SK-N-SH treated with all-trans-retinoic acid at 6 μM for 48 hours (cell line): ENCODE measurements at regions not wholly inside any gene's neighbourhood (a gene's known extent, or its start where the extent isn't known, plus 50 kb on each side); places are given as distances from the start of the nearest gene placed in this dataset.

ENCODE experiments used
- ATAC-seq: fragments of 200-7000 bp; cut with Tn5 transposase; 3 replicates; pipeline ENCODE4 v1.9.1; 2020; ENCODE audit warnings: mild to moderate bottlenecking, moderate library complexity
- ARNTL ChIP-seq: fragments of 450-650 bp; formaldehyde crosslinking; IDR thresholded peaks from 2 replicates; pipeline ENCODE4 v1.5.0; 2020; ENCODE audit warnings: low read depth, mild to moderate bottlenecking, moderate library complexity, borderline replicate concordance
- BACH2 ChIP-seq: fragments of 250-450 bp; sonication (Bioruptor Pico); IDR thresholded peaks from 2 replicates; pipeline ENCODE4 v1.9.0; 2021; ENCODE audit warnings: mild to moderate bottlenecking, borderline replicate concordance
- CSDC2 ChIP-seq: fragments of 250-450 bp; sonication (Bioruptor Pico); IDR thresholded peaks from 2 replicates; pipeline ENCODE4 v1.5.0; 2020; ENCODE audit warnings: mild to moderate bottlenecking, moderate library complexity
- ESRRG ChIP-seq: fragments of 250-450 bp; sonication (Bioruptor Pico); IDR thresholded peaks from 2 replicates; pipeline ENCODE4 v1.6.1; 2021; ENCODE audit warnings: mild to moderate bottlenecking
- GLIS3 ChIP-seq: fragments of 250-450 bp; sonication (Bioruptor Pico); IDR thresholded peaks from 2 replicates; pipeline ENCODE4 v1.5.0; 2020; ENCODE audit warnings: mild to moderate bottlenecking, moderate library complexity
- OSR1 ChIP-seq: fragments of 250-450 bp; sonication (Bioruptor Pico); IDR thresholded peaks from 2 replicates; pipeline ENCODE4 v1.8.0; 2022; ENCODE audit warnings: moderate library complexity, mild to moderate bottlenecking, inconsistent platforms
- PPARA ChIP-seq: fragments of 250-450 bp; sonication (Bioruptor Pico); IDR thresholded peaks from 2 replicates; pipeline ENCODE4 v1.5.0; 2020; ENCODE audit warnings: mild to moderate bottlenecking, borderline replicate concordance
- TCF4 ChIP-seq: fragments of 250-450 bp; sonication (Bioruptor Pico); IDR thresholded peaks from 2 replicates; pipeline ENCODE4 v1.8.0; 2021; ENCODE audit warnings: mild to moderate bottlenecking, moderate library complexity, borderline replicate concordance
- TOX ChIP-seq: fragments of 250-450 bp; sonication (Bioruptor Pico); IDR thresholded peaks from 2 replicates; pipeline ENCODE4 v1.8.0; 2021; ENCODE audit warnings: mild to moderate bottlenecking, moderate library complexity, borderline replicate concordance
- ZFP3 ChIP-seq: fragments of 250-450 bp; sonication (Bioruptor Pico); IDR thresholded peaks from 2 replicates; pipeline ENCODE4 v1.5.0; 2020; ENCODE audit warnings: mild to moderate bottlenecking, moderate library complexity
- ZFP30 ChIP-seq: fragments of 450-650 bp; formaldehyde crosslinking; IDR thresholded peaks from 2 replicates; pipeline ENCODE4 v1.5.0; 2022; ENCODE audit warnings: mild to moderate bottlenecking, moderate library complexity
- ZNF565 ChIP-seq: fragments of 450-650 bp; formaldehyde crosslinking; conservative IDR thresholded peaks from 2 replicates; pipeline ENCODE4 v1.5.0; 2020; ENCODE audit warnings: low read depth, mild to moderate bottlenecking, moderate library complexity
- ZNF70 ChIP-seq: fragments of 450-650 bp; formaldehyde crosslinking; IDR thresholded peaks from 2 replicates; pipeline ENCODE4 v1.5.0; 2020; ENCODE audit warnings: mild to moderate bottlenecking, moderate library complexity
- TF ChIP-seq, protein P1 (sequence below): fragments of 250-450 bp; sonication (Bioruptor Pico); IDR thresholded peaks from 2 replicates; pipeline ENCODE4 v1.8.0; 2020; ENCODE audit warnings: mild to moderate bottlenecking, moderate library complexity, borderline replicate concordance
- TF ChIP-seq, protein P2 (sequence below): fragments of 250-450 bp; sonication (Bioruptor Pico); IDR thresholded peaks from 2 replicates; pipeline ENCODE4 v1.5.1; 2020; ENCODE audit warnings: low read depth, mild to moderate bottlenecking, moderate library complexity

DNA sequence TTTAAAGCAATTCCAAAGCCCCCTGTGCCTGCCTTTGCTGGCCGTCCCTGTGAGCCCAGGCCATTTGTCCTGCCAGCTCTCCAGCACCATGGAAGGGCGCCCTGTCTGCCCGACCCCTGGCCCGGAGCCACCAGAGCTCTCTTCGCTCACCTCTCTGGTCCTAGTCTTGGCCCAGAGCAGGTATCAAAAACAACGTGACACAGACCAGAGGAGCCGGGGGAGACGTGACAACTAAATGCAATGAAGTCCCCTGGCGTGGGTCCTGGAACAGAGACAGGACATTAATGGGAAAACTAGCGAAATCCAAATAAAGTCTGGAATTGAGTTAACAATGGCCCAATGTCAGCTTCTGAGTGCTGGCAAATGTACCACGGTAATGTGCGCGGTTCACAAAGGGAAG lies 83.2 kb upstream of the DIO3 start (continued):
- TF ChIP-seq, protein P1, sequence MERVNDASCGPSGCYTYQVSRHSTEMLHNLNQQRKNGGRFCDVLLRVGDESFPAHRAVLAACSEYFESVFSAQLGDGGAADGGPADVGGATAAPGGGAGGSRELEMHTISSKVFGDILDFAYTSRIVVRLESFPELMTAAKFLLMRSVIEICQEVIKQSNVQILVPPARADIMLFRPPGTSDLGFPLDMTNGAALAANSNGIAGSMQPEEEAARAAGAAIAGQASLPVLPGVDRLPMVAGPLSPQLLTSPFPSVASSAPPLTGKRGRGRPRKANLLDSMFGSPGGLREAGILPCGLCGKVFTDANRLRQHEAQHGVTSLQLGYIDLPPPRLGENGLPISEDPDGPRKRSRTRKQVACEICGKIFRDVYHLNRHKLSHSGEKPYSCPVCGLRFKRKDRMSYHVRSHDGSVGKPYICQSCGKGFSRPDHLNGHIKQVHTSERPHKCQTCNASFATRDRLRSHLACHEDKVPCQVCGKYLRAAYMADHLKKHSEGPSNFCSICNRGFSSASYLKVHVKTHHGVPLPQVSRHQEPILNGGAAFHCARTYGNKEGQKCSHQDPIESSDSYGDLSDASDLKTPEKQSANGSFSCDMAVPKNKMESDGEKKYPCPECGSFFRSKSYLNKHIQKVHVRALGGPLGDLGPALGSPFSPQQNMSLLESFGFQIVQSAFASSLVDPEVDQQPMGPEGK = no peak
- TF ChIP-seq ARNTL (no peak), ZFP30 (CRISPR knock-in tag) (no peak), OSR1 (CRISPR knock-in tag) (no peak), TCF4 (CRISPR knock-in tag) (no peak), ZFP3 (CRISPR knock-in tag) (no peak)
- TF ChIP-seq, protein P2, sequence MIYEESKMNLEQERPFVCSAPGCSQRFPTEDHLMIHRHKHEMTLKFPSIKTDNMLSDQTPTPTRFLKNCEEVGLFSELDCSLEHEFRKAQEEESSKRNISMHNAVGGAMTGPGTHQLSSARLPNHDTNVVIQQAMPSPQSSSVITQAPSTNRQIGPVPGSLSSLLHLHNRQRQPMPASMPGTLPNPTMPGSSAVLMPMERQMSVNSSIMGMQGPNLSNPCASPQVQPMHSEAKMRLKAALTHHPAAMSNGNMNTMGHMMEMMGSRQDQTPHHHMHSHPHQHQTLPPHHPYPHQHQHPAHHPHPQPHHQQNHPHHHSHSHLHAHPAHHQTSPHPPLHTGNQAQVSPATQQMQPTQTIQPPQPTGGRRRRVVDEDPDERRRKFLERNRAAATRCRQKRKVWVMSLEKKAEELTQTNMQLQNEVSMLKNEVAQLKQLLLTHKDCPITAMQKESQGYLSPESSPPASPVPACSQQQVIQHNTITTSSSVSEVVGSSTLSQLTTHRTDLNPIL (CRISPR knock-in tag) = no peak

DNA sequence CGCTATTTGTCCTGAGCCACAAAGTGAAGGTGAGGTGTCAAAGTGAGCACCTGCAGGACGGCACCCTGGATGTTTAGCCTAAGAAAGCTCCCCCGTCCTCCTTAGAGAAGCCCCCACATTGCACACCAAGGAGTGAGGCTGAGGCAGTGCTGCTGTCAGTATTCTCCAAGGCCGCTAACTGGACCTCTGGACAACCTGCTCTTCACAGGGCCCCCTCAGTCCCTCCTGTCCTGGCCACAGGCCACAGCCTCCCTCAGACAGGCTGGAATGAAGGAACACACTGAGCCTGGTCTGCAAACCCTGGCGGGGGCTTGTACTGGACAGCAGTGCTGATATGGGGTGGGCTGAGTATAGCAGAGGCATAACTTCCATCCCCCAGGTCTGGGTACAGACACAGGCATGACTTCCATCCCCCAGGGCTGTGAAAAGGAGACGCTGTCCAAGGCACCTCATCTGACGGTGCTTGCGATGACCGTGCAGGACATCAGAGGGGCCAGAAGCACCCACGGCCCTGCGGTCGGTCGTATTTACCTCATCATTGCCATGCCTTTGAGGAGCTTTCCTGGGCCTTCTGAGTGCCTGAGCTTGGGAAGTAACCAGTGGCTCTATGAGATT lies 82.4 kb upstream of the DIO3 start:
- ATAC-seq = no peak
- TF ChIP-seq ESRRG (CRISPR knock-in tag) (no peak), ZFP30 (CRISPR knock-in tag) (no peak), OSR1 (CRISPR knock-in tag) (no peak), TOX (CRISPR knock-in tag) (no peak), GLIS3 (CRISPR knock-in tag) (no peak)
- TF ChIP-seq, protein P1 = no peak

DNA sequence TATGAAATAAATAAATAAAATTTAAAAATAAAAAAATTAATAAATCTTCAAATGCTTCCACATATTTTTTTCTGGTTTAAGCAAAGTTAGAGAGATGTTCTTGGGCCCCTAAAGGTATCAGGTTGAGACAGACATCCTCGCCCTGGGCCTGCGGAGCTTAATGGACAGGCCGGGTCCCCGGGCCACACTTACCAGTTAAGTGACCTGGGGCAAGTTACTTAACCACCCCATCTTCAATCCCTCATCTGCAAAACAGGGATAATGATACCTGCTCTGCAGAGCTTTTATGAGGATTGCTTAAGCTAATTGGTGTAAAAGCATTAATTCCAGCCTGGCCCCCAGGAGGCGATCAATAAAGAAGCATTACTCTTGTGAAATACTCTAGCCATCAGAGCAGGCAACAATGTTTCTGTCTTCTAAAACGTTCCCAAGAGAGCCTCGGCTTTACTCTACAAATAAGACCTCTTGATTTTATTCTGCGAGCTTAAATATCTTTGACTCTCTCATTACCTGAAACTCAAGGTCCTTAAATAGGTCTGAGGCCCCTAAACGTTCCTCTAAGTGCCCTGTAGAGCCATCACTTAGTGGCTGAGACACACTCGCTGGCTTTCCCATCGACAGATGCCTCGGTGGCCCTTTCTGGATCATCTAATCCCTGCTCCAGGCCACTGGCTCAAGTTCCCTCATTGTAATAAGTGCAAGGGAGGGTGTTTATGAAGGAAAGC lies 81.1 kb upstream of the DIO3 start:
- no peak for ATAC-seq

DNA sequence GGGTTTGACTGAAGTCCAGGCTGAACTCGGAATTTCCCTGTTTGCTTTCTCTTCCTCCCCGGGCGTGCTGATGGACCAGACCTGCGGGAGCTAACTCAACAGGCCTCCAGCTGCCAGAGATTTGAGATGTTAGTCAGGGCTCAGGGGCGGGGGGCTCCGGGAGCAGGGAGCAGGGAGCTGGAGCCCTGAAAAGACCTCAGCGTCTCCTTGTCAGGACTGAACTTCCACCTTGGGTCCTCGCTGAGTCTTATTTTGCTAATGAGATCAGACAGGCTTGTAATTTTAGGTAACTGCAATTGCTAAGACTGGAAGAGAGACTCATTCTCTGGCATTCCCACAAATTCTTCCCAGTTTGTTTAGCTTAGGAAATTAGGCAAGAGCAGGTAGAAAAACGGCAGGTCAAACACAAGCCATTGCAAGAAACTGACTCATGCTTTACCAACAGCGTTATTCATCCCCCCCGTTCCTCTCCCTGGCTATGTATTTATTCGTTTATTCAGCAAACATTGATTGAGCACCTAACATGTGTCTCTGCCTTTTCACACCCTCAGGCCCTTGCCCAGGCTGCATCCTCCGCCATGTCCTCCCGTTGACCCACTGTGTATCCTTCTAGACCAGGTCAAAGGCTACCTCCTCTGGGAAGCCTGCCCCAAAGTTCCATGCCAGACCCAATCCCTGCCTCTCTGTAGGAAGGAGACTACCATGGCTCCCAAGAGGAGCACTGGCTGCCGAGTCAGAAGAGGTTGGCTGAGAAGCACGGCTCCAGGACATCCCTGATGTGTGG lies 80.4 kb upstream of the DIO3 start:
- no peak for TF ChIP-seq BACH2 (CRISPR knock-in tag)
- no peak for TF ChIP-seq PPARA (CRISPR knock-in tag)
- ATAC-seq = no peak

More for the DNA sequence above, 81.1 kb upstream of the DIO3 start:
- no peak for TF ChIP-seq ZNF565 (CRISPR knock-in tag)
- no peak for TF ChIP-seq GLIS3 (CRISPR knock-in tag)
- no peak for TF ChIP-seq CSDC2 (CRISPR knock-in tag)
- TF ChIP-seq ESRRG (CRISPR knock-in tag) = no peak
- TF ChIP-seq ZNF70 (CRISPR knock-in tag) = no peak
- TF ChIP-seq, protein P1 = no peak

DNA sequence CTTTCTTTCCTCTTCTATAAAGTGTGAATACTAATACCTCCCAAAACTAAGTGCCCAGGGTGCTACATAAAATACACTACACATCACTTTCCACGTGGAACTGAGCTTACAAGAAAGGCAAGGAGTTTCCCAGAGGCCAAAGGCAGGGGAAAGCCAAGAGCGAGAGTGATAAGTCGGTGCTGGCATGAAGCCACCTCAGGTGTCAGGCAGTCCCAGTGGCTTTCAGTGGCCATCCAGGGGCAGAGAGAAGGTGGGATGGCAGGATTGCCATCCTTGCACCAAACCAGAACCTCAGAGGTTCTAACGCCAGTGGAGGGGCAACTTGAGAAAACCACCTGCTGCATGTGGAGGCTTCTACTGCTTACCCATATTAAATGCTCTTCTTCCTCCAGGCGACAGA lies 79.7 kb upstream of the DIO3 start:
- ATAC-seq = no peak
- TF ChIP-seq ESRRG (CRISPR knock-in tag) = no peak

DNA sequence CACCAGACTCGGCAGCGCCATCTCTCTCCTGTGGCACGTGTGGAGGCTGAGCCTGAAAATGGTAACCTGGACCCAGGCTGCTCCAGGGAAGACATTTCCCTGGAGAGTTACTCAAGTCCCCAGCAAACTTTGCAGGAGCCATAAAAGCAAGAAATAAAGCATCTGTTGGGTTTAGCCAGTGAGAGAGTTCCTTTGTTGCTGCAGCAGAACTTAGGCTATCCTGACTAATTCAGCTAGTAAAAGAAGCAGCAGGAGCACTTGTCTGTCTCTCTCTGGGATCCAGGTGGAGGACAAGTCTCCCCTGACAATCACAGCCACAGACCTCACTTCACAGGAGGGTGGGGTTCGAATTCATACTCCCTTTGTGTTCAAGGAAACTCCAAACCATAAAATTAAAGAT lies 79.2 kb upstream of the DIO3 start:
- no peak for ATAC-seq
- TF ChIP-seq ZNF565 (CRISPR knock-in tag) = no peak
